ENCODE measurements at regions not wholly inside any gene's neighbourhood (a gene's known extent, or its start where the extent isn't known, plus 50 kb on each side); places are given as distances from the start of the nearest gene placed in this dataset.

DNA sequence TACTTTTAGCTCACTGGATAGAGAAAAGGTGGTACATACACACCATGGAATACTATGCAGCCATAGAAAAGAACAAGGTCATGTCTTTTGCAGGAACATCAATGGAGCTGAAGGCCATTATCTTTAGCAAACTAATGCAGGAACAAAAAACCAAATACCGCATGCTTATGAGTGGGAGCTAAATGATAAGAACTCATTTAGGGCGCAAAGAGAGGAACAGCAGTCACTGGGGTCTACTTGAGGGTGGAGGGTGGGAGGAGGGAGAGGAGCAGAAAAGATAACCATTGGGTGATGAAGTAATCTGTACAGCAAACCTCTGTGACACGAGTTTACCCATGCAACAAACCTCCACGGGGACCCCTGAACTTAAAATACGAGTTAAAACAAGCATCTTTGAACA lies 135.1 kb downstream of the IRS2 start:
- TF ChIP-seq CTCF (IDR thresholded peaks at IDR 0.05) (no peak), POLR2A (IDR thresholded peaks at IDR 0.05) (no peak)
